LNCAP (cell line): ENCODE measurements at regions not wholly inside any gene's neighbourhood (a gene's known extent, or its start where the extent isn't known, plus 50 kb on each side); places are given as distances from the start of the nearest gene placed in this dataset.

ENCODE experiments used
- CTCF ChIP-seq: fragments of 450-650 bp; IDR thresholded peaks from 2 replicates; pipeline ENCODE4 v1.5.1; 2017; ENCODE audit warnings: mild to moderate bottlenecking

GRCh38 chr21:19010251-19010650 lies 606.7 kb upstream of the TMPRSS15 start:
- TF ChIP-seq CTCF = no peak

- TF ChIP-seq CTCF = no peak
Observed at GRCh38 chr21:19010996-19011395, 607.4 kb upstream of the TMPRSS15 start.

DNA sequence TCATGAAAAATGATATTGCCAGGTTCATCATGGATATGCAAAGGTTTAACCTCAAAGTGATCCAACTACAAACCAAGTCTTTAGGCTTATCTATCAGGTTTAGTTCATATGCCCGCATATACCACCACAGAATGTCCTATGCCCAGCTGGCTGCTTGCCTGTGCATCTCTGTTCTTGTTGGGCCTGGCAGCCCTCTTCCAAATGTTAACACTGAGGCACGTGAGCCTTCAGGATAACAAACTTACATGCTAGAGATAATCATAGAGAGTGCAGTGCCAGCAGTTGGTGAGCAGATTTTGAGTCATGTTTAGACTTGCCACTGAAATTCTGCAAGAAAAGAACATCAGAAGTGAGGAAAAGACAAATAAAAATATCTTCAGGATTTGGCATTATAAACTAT lies 607.9 kb upstream of the TMPRSS15 start:
- TF ChIP-seq CTCF = no peak

DNA sequence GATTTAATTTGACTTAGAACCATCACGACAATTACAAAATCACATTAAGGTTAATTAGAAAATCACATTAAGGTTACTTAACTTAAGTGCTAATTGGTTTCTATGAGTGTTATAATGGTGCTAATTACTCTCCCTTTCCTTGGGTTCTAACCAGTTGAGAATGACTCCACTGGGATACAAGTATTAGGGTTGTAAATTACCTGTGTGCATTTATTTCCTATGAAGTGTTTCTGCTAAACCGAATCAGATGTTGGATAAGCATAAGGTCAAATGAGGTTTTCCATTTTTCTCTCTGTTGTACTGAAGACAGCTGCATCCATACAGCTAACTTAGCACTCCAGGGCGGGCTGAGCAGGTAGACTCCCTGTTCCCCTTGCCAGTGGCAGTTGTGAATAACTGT lies 610.3 kb upstream of the TMPRSS15 start:
- no peak for TF ChIP-seq CTCF

DNA sequence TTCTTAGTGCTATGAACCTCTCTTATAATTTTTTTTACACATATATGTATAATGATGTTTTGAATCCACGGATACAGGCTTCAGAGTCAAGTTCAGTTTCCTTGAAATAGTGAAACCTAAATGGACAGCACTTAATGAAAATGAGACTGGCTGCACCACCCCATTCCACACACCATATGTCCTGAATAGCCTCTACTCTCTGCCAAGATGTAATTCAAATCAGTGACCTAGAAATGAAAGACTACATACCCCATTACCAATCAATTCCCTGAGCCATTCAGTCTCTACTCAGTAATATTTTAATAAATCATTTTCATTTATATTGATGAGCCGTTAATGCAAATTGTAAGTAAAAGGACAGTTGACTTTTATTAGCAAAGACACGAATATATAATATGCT lies 614.9 kb upstream of the TMPRSS15 start:
- no peak for TF ChIP-seq CTCF

- TF ChIP-seq CTCF = no peak
Observed at GRCh38 chr21:19022978-19023377, 619.4 kb upstream of the TMPRSS15 start.

DNA sequence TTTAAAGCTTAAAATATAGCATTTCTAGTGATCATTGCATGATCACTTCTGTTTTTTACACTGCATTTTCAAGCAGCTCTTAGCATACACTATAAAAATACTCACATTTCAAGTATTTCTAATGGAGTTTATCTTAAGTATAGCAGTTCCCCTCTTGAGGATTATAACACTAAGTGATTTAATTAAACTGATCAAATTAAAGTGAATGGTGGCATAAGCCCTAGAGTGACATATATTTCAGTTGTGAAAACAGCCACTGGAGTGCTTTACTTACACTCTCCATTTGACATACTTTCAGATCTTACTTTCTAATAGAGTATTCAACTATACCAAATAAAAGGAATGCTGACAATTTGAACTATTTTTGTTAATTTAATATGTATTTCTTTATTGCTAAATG lies 623.3 kb upstream of the TMPRSS15 start:
- TF ChIP-seq CTCF = no peak

GRCh38 chr21:19029816-19030215 lies 626.2 kb upstream of the TMPRSS15 start:
- no peak for TF ChIP-seq CTCF
